Activated B cell treated with CpG ODN at 0.5 μM for 24 hours (primary cell): ENCODE measurements at regions not wholly inside any gene's neighbourhood (a gene's known extent, or its start where the extent isn't known, plus 50 kb on each side); places are given as distances from the start of the nearest gene placed in this dataset.
"Not testable (repeated sequence)": the region's sequence is repeated elsewhere in the genome, so short reads cannot be mapped to it uniquely, and the experiment has no call there.

Source experiments
- ATAC-seq: fragments of 200-7000 bp; cut with Tn5 transposase; one replicate; pipeline ENCODE4 v1.10.0; 2021; ENCODE audit warnings: low read depth, mild to moderate bottlenecking, moderate library complexity
- CTCF ChIA-PET: fragments of 350-600 bp; sonication (Branson Sonifier 250); formaldehyde crosslinking; loops from one replicate; lab custom pipeline; 2021; ENCODE audit warnings: antibody characterized with exemption; lab: Charles Lee
- POLR2A ChIA-PET: fragments of 350-600 bp; sonication (Branson Sonifier 250); formaldehyde crosslinking; loops from one replicate; lab custom pipeline; 2021; ENCODE audit warnings: antibody characterized with exemption; lab: Charles Lee
- DNase-seq: peaks from one replicate; pipeline ENCODE4 v3.0.0; 2022
- H3K27ac Mint-ChIP-seq: one replicate; pipeline ENCODE4 v1.8.0; 2020; ENCODE audit warnings: mixed read lengths
- H3K27me3 Mint-ChIP-seq: one replicate; pipeline ENCODE4 v1.8.0; 2021; ENCODE audit warnings: mixed read lengths
- H3K36me3 Mint-ChIP-seq: one replicate; pipeline ENCODE4 v1.8.0; 2021; ENCODE audit warnings: low read depth, mixed read lengths
- H3K4me1 Mint-ChIP-seq: one replicate; pipeline ENCODE4 v1.8.0; 2021; ENCODE audit warnings: mixed read lengths
- H3K4me3 Mint-ChIP-seq: one replicate; pipeline ENCODE4 v1.8.0; 2020; ENCODE audit warnings: mild to moderate bottlenecking, mixed read lengths
- H3K9me3 Mint-ChIP-seq: one replicate; pipeline ENCODE4 v1.8.0; 2020; ENCODE audit warnings: mixed read lengths
- intact Hi-C: fragments of 100-400 bp; cut with micrococcal nuclease; formaldehyde crosslinking; loops from one replicate; pipeline ENCODE4 v1.15.1; 2024
- TF ChIP-seq, protein P1 (sequence below): fragments of 200-600 bp; IDR thresholded peaks from one replicate; pipeline ENCODE4 v1.8.0; 2022; ENCODE audit warnings: antibody characterized with exemption, mild to moderate bottlenecking

DNA sequence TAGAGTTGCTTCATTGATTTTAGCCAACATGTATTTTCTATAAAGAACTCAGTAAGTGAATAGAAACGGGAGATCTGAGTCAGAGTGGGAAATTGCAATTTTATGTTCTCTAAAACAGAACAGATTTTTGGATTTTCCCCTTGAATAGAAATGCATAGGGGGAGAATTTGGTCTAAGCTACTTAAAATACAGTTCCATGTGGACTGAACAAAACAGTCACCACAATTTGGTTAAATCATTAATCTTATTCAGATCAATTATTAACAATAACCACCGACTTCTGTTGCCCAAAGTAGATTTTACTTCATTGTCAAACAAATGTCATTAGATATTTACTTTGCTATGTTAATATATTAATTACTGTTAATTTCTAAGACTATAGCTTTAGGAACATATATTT lies 107.7 kb downstream of the SCG2 start:
- ATAC-seq (no peak), DNase-seq (no peak)
- CTCF ChIA-PET: no interaction called here
- Mint-ChIP-seq H3K4me1 (no peaks in the 10 kb centered on the region), H3K9me3 (peaks cover 5% of the 10 kb centered on the region), H3K27ac (no peak overlapping the region), H3K4me3 (no peak overlapping the region), H3K27me3 (no peaks in the 10 kb centered on the region), H3K36me3 (no peaks in the 10 kb centered on the region)
- POLR2A ChIA-PET: no interaction called here
- intact Hi-C loops: no loop called here
- TF ChIP-seq, protein P1, sequence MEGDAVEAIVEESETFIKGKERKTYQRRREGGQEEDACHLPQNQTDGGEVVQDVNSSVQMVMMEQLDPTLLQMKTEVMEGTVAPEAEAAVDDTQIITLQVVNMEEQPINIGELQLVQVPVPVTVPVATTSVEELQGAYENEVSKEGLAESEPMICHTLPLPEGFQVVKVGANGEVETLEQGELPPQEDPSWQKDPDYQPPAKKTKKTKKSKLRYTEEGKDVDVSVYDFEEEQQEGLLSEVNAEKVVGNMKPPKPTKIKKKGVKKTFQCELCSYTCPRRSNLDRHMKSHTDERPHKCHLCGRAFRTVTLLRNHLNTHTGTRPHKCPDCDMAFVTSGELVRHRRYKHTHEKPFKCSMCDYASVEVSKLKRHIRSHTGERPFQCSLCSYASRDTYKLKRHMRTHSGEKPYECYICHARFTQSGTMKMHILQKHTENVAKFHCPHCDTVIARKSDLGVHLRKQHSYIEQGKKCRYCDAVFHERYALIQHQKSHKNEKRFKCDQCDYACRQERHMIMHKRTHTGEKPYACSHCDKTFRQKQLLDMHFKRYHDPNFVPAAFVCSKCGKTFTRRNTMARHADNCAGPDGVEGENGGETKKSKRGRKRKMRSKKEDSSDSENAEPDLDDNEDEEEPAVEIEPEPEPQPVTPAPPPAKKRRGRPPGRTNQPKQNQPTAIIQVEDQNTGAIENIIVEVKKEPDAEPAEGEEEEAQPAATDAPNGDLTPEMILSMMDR: no peak

GRCh38 chr2:223494942-223495341 lies 107.2 kb downstream of the SCG2 start:
- TF ChIP-seq, protein P1: no peak
- H3K27ac Mint-ChIP-seq: no peak overlapping the region
- ChIA-PET CTCF (no interaction called here), POLR2A (no interaction called here)
- H3K9me3 Mint-ChIP-seq: peaks cover 5% of the 10 kb centered on the region
- H3K4me1 Mint-ChIP-seq: no peaks in the 10 kb centered on the region
- ATAC-seq (no peak), DNase-seq (no peak)
- H3K36me3 Mint-ChIP-seq: no peaks in the 10 kb centered on the region
- intact Hi-C loops: no loop called here
- no peak overlapping the region for H3K4me3 Mint-ChIP-seq
- no peaks in the 10 kb centered on the region for H3K27me3 Mint-ChIP-seq

GRCh38 chr2:223496853-223497252 lies 105.3 kb downstream of the SCG2 start:
- POLR2A ChIA-PET, ATAC-seq, H3K9me3 Mint-ChIP-seq, H3K4me1 Mint-ChIP-seq, H3K36me3 Mint-ChIP-seq, H3K27me3 Mint-ChIP-seq, CTCF ChIA-PET, H3K4me3 Mint-ChIP-seq, DNase-seq, intact Hi-C loops, H3K27ac Mint-ChIP-seq: not testable (repeated sequence)

DNA sequence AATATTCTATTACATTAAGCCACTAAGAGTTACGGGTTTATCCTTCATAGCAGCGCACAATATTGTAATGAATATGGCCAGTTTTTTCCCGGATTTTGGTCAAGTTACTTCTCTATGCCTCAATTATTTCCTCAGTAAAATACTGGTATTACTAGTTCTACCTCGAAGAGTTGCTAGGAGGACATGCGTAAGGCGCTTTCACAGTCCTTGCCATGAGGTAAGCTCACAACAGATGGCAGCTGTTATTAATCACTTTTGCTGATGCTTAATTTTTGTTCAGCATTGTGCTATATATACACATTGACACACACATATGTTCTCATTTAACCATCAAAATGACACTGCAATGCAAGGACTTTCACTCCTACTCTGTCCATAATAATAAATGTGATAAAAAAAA lies 101.5 kb downstream of the SCG2 start:
- Mint-ChIP-seq H3K4me1 (no peaks in the 10 kb centered on the region), H3K4me3 (no peak overlapping the region), H3K36me3 (no peaks in the 10 kb centered on the region), H3K27me3 (no peaks in the 10 kb centered on the region), H3K9me3 (no peaks in the 10 kb centered on the region), H3K27ac (no peak overlapping the region)
- intact Hi-C loops: no loop called here
- TF ChIP-seq, protein P1: no peak
- CTCF ChIA-PET: no interaction called here
- ATAC-seq: no peak
- DNase-seq: no peak
- POLR2A ChIA-PET: no interaction called here

GRCh38 chr2:223501641-223502040 lies 100.5 kb downstream of the SCG2 start:
- Mint-ChIP-seq H3K27ac (no peak overlapping the region), H3K4me3 (no peak overlapping the region), H3K4me1 (no peaks in the 10 kb centered on the region), H3K27me3 (no peaks in the 10 kb centered on the region), H3K36me3 (no peaks in the 10 kb centered on the region), H3K9me3 (no peaks in the 10 kb centered on the region)
- TF ChIP-seq, protein P1: no peak
- POLR2A ChIA-PET: no interaction called here
- CTCF ChIA-PET: no interaction called here
- ATAC-seq (no peak), DNase-seq (no peak)
- intact Hi-C loops: no loop called here

- ATAC-seq: no peak
- DNase-seq: no peak
- Mint-ChIP-seq H3K27ac (no peak overlapping the region), H3K27me3 (no peaks in the 10 kb centered on the region), H3K4me3 (no peak overlapping the region), H3K4me1 (no peaks in the 10 kb centered on the region), H3K36me3 (no peaks in the 10 kb centered on the region), H3K9me3 (no peaks in the 10 kb centered on the region)
- TF ChIP-seq, protein P1: no peak
- ChIA-PET POLR2A (no interaction called here), CTCF (interaction anchor here (1.1 kb wide), 1 partner anchor 18 kb away, joined by 3 read pairs; no protein-coding TSS in a partner anchor)
- intact Hi-C loops: no loop called here
Measured at GRCh38 chr2:223503746-223504145, 98.4 kb downstream of the SCG2 start.
